Activated CD4-positive, alpha-beta T cell treated with anti-CD3 and anti-CD28 coated beads, Interleukin-2, Interleukin-6, amounts not matched to agents 100 ng/mL and 50 ng/mL, durations not matched to agents 16 hours and 8 hours (primary cell): ENCODE measurements at regions not wholly inside any gene's neighbourhood (a gene's known extent, or its start where the extent isn't known, plus 50 kb on each side); places are given as distances from the start of the nearest gene placed in this dataset.
"Not testable (repeated sequence)": the region's sequence is repeated elsewhere in the genome, so short reads cannot be mapped to it uniquely, and the experiment has no call there.

Experiments
- DNase-seq: peaks from one replicate; pipeline ENCODE4 v3.0.0-alpha.2; 2020

- not testable (repeated sequence) for DNase-seq
Measured at GRCh38 chr9:85792057-85792456, 50.3 kb upstream of the AGTPBP1 start.

DNA sequence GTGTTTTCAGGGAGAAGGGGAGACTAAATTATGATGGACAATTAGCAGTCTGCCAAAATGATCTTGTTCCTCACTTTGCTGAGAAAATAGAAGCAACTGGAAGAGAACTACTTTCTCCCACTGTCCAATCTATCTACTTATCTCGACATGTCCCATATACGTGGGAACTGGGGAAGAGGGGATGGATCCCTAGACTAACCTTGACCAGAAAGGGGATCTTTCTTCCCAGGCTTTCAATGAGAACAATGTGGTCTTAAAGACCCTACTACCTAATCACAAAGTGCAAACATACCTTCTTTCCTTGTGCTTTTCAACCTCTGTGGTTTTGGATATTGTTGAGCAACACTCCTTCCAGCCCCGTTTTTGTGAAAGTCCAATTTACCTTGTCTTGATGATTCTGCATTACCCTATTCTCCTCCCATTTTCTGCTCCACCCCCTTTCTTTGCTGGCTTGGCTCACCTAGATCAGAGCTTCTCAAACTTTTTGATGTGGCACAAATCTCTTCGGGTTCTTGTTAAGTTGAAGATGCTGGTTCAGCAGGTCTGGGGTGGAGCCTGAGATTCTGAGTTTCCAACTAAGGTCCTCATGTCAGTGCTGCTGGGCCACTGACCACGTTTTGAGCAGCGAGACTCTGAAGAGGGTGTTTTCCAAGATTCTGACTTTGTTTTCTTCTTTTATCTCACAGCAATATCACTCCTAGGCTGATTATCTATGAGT, 61.4 kb upstream of the AGTPBP1 start:
- DNase-seq = not testable (repeated sequence)

DNA sequence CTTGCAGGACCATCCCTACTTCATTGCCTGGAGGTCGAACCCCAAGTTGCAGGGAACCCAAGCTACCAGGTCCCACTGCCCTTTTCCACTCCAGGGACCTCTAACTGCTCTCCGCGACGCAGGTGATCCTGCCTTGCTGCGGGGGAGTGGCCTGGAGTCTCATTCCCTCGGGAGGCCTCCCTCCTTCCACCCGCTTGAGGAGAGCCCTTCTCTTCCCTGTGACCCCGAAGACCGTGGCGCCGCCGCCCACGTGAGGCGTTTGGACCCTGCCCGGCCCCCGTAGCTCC, 63.0 kb upstream of the AGTPBP1 start:
- not testable (repeated sequence) for DNase-seq

DNA sequence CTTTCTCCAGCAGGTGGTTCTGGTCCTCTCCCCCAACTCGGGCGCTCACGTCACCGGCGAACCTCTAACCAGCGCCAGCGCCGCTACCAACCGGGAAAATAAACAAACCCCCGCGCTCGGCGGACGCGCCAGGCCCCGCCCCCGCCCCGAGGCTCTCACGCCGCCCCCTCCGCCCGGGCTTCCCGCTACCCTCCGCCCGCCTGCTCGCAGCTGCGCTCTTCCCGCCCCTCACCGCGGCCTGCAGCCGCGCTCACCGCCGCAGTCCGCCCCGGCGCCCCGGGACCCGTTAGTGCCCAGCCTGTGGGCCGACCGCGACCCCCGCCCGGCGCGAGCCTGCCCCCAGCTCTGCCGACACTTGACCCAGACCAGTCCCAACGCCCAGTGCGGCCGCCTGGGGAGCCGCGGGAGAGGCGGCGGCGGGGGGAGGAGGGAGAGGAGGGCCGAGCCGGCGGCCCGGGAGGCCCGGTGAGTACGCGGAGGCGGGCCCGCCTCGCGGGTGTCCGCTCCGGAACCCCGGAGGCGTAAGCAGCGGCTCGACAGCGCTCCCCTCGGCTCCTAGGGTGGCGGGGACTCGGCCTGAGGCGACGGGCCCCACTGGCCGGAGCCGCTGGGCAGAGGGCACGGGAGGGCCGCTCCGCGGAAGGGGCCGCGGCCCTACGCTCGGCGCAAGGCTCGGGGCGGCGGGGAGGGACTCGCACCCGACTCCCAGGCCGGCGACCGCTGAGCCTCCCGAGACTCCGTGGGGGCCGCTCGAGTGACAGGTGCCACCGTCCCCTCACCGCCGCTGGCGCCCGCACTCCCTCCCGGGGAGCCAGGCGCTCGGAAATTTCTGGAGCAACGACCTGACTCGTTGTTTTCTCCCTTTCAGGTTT, 63.6 kb upstream of the AGTPBP1 start:
- DNase-seq = peak; percentile 83

GRCh38 chr9:85808329-85808728, 66.6 kb upstream of the AGTPBP1 start:
- not testable (repeated sequence) for DNase-seq

DNA sequence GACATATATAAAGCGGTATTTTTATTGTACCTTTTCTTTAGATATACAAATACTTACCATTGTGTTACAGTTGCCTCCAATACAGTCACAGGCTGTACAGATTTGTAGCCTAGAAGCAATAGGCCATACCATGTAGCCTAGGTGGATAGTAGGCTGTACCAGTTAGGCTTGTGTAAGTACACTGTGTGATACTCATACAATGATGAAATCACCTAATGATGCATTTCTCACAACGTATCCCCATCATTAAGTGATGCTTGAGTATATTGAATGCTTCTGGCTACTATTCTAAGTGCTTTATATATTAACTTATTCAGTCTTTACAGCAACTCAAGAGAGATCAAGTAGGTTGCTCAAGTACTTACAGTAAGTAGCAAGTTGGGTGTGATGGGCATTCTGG, 71.6 kb upstream of the AGTPBP1 start:
- not testable (repeated sequence) for DNase-seq

GRCh38 chr9:85814800-85815199, 73.0 kb upstream of the AGTPBP1 start:
- not testable (repeated sequence) for DNase-seq

DNA sequence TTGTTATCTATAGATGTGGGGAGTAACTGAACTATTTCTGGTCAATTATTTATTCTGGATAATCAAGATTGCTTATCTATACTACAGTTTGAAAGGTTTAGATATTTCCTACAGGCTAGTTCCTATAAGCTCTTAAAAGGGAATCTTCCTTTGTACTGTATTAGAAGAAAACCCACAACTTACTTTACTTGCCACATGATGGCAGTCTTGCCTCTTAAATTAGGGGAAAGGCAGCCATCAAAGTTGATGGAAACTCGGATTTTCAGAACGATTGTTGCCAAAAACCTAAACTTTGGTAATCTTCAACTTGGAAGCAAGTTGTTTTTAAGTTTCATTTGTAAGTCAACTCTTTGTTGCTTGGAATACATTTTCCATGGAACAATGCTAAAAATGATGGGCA, 77.2 kb upstream of the AGTPBP1 start:
- peak; percentile 48 for DNase-seq

- not testable (repeated sequence) for DNase-seq
Measured at GRCh38 chr9:85820598-85820997, 78.8 kb upstream of the AGTPBP1 start.

DNA sequence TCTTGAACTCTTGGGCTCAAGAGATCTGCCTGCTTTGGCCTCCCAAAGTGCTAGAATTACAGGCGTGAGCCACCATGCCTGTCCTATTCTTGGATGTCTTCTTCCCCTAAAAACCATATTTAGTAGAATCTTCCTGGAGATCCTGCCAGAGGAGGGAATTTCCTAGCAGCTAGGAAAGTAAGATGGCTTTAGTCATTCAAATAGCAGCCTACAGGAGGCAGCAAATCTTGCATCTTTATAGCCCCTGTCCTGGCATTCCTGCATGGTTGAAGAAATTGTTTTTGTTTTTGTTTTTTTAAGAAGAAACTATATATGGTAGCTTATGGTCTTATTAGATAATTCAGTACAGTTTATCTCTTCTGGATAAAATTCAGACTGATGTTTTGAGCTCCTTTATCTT, 83.2 kb upstream of the AGTPBP1 start:
- DNase-seq = not testable (repeated sequence)

- DNase-seq = not testable (repeated sequence)
Measured at GRCh38 chr9:85834591-85834990, 92.8 kb upstream of the AGTPBP1 start.

DNA sequence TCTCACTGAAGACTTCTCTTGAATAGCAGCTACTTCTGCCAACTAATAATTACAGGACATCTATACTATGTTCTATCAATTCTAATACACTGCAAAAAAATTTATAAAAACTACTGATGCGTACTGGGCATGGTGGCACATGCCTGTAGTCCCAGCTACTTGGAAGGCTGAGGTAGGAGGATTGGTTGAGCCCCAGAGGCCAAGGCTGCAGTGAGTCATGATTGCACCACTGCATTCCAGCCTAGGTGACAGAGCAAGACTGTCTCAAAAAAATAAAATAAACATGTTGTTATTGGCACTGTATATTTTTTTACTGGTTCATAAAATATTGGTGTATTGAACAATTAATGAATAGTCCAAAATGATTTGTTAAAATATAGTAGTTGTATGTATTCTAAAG, 97.0 kb upstream of the NAA35 start:
- DNase-seq = not testable (repeated sequence)

DNA sequence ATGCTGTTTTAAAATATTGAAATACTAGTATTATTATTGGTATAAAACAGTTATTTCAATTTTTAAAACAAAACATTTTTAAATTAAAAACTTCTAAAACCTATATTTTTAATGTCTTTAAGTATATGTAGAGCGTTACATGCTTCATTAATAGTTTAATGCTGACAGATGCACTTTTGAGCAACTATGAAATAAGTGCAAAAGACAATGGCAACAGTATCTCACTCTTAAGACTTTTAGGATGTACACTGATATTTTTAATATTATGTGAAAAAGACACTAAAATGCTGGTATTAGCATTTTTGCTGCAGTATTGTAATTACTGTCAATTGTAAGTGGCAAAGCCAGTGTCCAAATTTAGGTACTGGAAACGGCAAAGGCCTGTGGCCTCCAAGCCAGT, 93.2 kb upstream of the NAA35 start:
- DNase-seq = not testable (repeated sequence)

DNA sequence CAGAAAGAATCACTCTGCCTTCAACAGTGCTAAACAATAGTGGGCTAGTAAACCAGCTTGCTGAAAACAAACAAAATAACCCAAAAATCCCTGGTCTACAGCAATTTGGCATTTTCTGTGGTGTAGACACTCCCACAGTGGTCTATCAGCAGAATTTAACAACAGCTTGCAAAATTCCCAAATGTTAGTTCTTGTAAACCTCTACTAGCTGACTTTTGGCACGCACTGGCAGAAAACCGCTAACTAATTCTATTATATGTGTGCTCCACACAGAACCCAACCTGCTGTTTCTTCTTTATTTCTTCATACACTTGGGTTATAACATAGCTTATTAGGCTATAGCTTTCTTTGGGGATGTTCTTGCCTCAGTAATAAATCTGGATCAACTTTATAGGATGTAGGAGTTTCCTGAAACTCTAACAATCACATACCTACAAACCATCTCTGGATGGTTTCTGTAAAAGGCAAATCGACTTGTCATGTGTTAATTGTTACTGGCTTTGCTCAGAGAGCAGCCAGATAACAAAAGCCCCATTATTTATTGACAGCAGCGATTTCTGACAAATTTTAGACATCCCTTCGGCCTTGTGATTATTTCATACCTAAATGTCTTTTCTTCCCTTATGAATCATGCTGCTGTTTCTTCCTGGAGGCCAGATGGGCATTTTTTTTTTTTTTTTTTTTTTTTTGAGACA, 82.7 kb upstream of the NAA35 start:
- no peak for DNase-seq

GRCh38 chr9:85859765-85860164, 81.2 kb upstream of the NAA35 start:
- DNase-seq = peak; percentile 20

DNA sequence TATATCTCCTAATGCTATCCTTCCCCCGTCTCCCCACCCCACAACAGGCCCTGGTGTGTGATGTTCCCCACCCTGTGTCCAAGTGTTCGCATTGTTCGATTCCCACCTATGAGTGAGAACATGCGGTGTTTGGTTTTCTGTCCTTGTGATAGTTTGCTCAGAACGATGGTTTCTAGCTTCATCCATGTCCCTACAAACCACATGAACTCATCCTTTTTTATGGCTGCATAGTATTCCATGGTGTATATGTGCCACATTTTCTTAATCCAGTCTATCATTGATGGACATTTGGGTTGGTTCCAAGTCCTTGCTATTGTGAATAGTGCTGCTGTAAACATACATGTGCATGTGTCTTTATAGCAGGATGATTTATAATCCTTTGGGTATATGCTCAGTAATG, 79.1 kb upstream of the NAA35 start:
- not testable (repeated sequence) for DNase-seq

- DNase-seq = no peak
Measured at GRCh38 chr9:85863875-85864274, 77.1 kb upstream of the NAA35 start.

- DNase-seq = no peak
Measured at GRCh38 chr9:85871008-85871407, 69.9 kb upstream of the NAA35 start.

DNA sequence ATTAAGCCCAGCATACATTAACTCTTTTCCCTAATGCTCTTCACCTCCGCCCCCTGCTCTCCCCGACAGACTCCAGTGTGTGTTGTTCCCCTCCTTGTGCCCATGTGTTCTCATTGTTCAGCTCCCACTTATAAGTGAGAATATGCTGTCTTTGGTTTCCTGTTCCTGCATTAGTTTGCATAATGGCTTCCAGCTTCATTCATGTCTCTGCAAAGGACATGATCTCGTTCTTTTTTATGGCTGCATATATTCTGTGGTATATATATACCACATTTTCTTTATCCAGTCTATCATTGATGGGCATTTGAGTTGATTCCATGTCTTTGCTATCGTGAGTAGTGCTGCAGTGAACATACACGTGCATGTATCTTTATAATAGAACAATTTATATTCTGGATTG, 69.3 kb upstream of the NAA35 start:
- DNase-seq = not testable (repeated sequence)

- no peak for DNase-seq
Measured at GRCh38 chr9:85872463-85872862, 68.5 kb upstream of the NAA35 start.

DNA sequence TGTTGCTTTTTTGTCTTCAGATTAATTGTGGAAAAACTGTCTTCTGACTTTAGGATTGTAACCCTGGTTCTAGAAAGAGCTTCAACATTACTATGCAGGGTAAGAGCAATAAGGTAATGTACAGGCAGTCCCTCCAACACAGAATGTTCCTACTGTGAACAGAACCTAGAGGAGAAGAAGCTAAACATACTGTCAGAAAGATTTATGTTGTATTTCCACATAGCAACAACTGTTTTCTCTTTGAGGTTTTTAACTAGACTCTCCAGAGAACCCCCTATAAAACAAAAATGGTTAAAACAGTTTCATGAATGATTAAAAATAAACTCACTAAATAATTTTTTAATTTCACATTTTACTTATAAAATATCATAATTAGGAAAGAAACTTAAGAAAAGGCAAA, 64.3 kb upstream of the NAA35 start:
- DNase-seq = no peak

DNA sequence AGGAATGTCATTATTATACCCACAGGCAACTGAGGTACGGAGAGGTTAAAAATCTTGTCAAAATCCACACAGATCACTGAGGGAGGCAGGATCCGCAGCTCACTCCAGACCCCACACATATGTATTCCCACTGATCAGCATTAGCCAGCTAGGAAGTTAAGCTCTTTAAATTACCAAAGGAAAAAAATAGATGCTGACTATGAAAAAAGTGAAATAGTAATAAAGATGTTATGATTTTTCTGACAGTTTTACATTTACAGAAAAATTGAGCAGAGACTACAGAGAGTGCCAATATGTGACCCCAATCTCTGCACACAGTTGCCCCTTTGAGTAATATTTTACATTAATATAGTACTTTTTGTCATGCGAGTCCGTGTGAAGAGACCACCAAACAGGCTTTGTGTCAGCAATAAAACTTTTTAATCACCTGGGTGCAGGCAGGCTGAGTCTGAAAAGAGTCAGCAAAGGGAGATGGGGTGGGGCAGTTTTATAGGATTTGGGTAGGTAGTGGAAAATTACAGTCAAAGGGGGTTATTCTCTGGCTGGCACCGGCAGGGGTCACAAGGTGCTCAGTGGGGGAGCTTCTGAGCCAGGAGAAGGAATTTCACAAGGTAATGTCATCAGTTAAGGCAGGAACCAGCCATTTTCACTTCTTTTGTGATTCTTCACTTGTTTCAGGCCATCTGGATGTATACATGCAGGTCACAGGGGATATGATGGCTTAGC, 61.9 kb upstream of the NAA35 start:
- DNase-seq = not testable (repeated sequence)

- DNase-seq = not testable (repeated sequence)
Measured at GRCh38 chr9:85880507-85880906, 60.4 kb upstream of the NAA35 start.
